ENCODE measurements at regions not wholly inside any gene's neighbourhood (a gene's known extent, or its start where the extent isn't known, plus 50 kb on each side); places are given as distances from the start of the nearest gene placed in this dataset.

- TF ChIP-seq POLR2A (IDR thresholded peaks at IDR 0.05), result no peak
- TF ChIP-seq, protein P1, sequence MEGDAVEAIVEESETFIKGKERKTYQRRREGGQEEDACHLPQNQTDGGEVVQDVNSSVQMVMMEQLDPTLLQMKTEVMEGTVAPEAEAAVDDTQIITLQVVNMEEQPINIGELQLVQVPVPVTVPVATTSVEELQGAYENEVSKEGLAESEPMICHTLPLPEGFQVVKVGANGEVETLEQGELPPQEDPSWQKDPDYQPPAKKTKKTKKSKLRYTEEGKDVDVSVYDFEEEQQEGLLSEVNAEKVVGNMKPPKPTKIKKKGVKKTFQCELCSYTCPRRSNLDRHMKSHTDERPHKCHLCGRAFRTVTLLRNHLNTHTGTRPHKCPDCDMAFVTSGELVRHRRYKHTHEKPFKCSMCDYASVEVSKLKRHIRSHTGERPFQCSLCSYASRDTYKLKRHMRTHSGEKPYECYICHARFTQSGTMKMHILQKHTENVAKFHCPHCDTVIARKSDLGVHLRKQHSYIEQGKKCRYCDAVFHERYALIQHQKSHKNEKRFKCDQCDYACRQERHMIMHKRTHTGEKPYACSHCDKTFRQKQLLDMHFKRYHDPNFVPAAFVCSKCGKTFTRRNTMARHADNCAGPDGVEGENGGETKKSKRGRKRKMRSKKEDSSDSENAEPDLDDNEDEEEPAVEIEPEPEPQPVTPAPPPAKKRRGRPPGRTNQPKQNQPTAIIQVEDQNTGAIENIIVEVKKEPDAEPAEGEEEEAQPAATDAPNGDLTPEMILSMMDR (IDR thresholded peaks at IDR 0.05), result no peak
- no peak for TF ChIP-seq POLR2AphosphoS5 (IDR thresholded peaks at IDR 0.05)
These were observed 159.7 kb upstream of the DSCAM start for GRCh38 chr21:41006636-41007035.
